Choroid plexus epithelial cell (primary cell): ENCODE measurements at regions not wholly inside any gene's neighbourhood (a gene's known extent, or its start where the extent isn't known, plus 50 kb on each side); places are given as distances from the start of the nearest gene placed in this dataset.

Source experiments
- DNase-seq: peaks from one replicate; pipeline ENCODE4 v3.0.0-alpha.2; 2010; ENCODE audit warnings: low read depth
- H3K4me3 ChIP-seq: 2 replicates; pipeline ENCODE4 v1.5.1; 2011; ENCODE audit warnings: low read depth, mild to moderate bottlenecking, control low read depth, low read length, moderate library complexity
- CTCF ChIP-seq: conservative IDR thresholded peaks from 2 replicates; pipeline ENCODE4 v1.5.1; 2011; ENCODE audit warnings: low read depth, mild to moderate bottlenecking, control low read depth, inconsistent platforms, low read length, moderate library complexity

- DNase-seq = no peak
- TF ChIP-seq CTCF = no peak
- H3K4me3 ChIP-seq = no peak overlapping the region
Observed at GRCh38 chr4:161329852-161330251, 833.9 kb downstream of the FSTL5 start.

- no peak for DNase-seq
- TF ChIP-seq CTCF = no peak
- H3K4me3 ChIP-seq = no peak overlapping the region
Observed at GRCh38 chr4:161321706-161322105, 842.1 kb downstream of the FSTL5 start.

GRCh38 chr4:161320377-161320776 lies 843.4 kb downstream of the FSTL5 start:
- no peak overlapping the region for H3K4me3 ChIP-seq
- DNase-seq = peak; percentile 33
- TF ChIP-seq CTCF = peak; percentile 66

- no peak overlapping the region for H3K4me3 ChIP-seq
- DNase-seq = no peak
- TF ChIP-seq CTCF = no peak
Observed at GRCh38 chr4:161317000-161317399, 846.8 kb downstream of the FSTL5 start.

- TF ChIP-seq CTCF = no peak
Observed at GRCh38 chr4:161314371-161314770, 849.4 kb downstream of the FSTL5 start.

GRCh38 chr4:161303551-161303950 lies 860.2 kb downstream of the FSTL5 start:
- DNase-seq = no peak
- TF ChIP-seq CTCF = no peak
- no peak overlapping the region for H3K4me3 ChIP-seq

More at GRCh38 chr4:161314371-161314770, 849.4 kb downstream of the FSTL5 start:
- no peak overlapping the region for H3K4me3 ChIP-seq
- peak; percentile 56 for DNase-seq

GRCh38 chr4:161291222-161291621 lies 872.6 kb downstream of the FSTL5 start:
- no peak for TF ChIP-seq CTCF
- H3K4me3 ChIP-seq = no peak overlapping the region
- DNase-seq = no peak
